Fibroblast of mammary gland (primary cell): ENCODE measurements at regions not wholly inside any gene's neighbourhood (a gene's known extent, or its start where the extent isn't known, plus 50 kb on each side); places are given as distances from the start of the nearest gene placed in this dataset.

Source experiments
- DNase-seq: peaks from one replicate; pipeline ENCODE4 v3.0.0-alpha.2; 2010; ENCODE audit warnings: low read depth
- H3K4me3 ChIP-seq: 2 replicates; pipeline ENCODE4 v1.5.1; 2011; ENCODE audit warnings: low read depth, mild to moderate bottlenecking, low read length, moderate library complexity; ENCODE audit not compliant: control insufficient read depth
- CTCF ChIP-seq: conservative IDR thresholded peaks from 2 replicates; pipeline ENCODE4 v1.5.1; 2011; ENCODE audit warnings: low read depth, low read length, inconsistent platforms; ENCODE audit not compliant: control insufficient read depth, insufficient read depth

DNA sequence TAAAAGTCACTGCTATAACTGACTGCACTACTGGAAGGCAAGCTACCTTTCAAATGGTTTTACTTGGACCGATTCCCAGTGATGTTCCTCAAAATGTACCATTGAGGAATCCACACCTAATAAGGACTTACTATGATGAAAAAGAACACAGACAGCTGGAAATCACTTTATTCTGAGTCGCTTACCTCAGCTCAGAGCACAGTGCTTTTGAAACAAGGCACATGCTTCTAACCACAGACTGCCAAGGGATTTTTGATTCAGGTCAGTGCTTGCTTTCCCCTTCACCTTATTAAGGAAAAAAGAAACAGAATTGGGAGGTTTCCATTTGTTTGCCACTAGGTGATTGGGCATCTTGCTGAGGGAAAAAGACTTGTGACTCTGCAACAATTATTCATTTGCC lies 707.5 kb upstream of the FSHR start:
- DNase-seq: no peak
- no peak for TF ChIP-seq CTCF
- no peak overlapping the region for H3K4me3 ChIP-seq

DNA sequence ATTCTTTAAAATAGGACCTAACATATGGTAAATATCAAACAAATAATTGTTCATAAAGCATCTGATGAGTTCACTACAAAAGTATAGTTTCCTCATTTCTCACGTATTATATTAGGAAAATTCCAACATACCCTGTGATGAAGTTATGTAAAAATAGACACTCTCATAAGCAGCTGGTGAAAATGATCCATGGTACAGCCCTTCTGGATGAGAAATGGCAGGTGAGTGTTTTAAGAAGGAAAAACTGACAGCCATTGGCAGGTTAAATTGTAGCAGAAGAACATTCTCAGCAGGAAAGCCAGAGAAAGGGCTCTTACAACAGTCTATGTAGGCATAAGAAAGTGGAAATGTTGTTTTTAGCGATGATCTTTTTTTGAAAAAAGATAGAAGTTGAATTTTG lies 706.5 kb upstream of the FSHR start:
- no peak overlapping the region for H3K4me3 ChIP-seq
- TF ChIP-seq CTCF: no peak
- DNase-seq: no peak

- H3K4me3 ChIP-seq: no peak overlapping the region
- TF ChIP-seq CTCF: no peak
- no peak for DNase-seq
Observed at GRCh38 chr2:49860170-49860569, 705.9 kb upstream of the FSHR start.

DNA sequence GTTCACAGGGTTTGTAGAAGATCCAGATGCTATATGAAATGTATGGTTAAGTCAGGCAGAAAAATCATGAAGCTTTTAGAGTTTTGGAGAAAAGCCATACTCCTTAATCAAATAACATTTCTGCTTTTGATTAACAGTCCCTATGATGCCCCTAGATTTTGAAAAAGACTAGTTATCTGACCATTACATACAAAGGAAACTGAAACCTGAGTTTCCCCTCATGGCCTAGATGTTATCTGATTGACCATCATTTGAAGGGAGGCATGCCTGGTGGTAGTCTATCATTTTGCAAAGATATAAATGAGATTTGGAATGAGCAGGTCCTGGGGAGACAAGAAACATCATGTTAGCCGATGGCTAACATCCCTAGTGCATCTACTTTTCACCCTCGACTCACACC lies 704.3 kb upstream of the FSHR start:
- TF ChIP-seq CTCF: no peak
- no peak overlapping the region for H3K4me3 ChIP-seq
- no peak for DNase-seq

DNA sequence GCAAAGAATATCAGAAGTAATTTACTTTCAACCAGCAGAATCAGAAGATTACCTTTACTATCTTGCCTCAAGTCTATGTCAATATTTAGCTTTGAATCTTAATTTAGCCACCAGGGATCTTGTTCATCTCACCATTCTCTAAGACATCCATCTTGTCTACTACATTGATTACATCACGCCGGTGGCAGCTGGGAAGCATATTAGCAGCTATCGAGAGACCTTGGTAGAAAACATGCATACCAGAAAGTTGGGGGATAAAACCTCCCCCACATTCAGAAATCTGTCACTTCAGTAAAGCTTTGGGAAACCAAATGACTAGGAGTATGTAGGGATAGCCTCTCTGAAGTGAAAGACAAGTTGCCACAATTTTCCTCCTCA lies 703.8 kb upstream of the FSHR start:
- H3K4me3 ChIP-seq: no peak overlapping the region
- TF ChIP-seq CTCF: no peak
- no peak for DNase-seq

- DNase-seq: no peak
- TF ChIP-seq CTCF: no peak
Observed at GRCh38 chr2:49857371-49858112, 703.2 kb upstream of the FSHR start.

GRCh38 chr2:49845671-49846070 lies 691.4 kb upstream of the FSHR start:
- H3K4me3 ChIP-seq: no peak overlapping the region
- no peak for TF ChIP-seq CTCF
- DNase-seq: no peak

More at GRCh38 chr2:49857371-49858112, 703.2 kb upstream of the FSHR start:
- H3K4me3 ChIP-seq: no peak overlapping the region
